Natural killer cell (primary cell): ENCODE measurements at regions not wholly inside any gene's neighbourhood (a gene's known extent, or its start where the extent isn't known, plus 50 kb on each side); places are given as distances from the start of the nearest gene placed in this dataset.
"Not testable (repeated sequence)": the region's sequence is repeated elsewhere in the genome, so short reads cannot be mapped to it uniquely, and the experiment has no call there.

ENCODE experiments used
- ATAC-seq, 3 donors: fragments of 150-1000 bp in 2 of 3; fragments of 200-7000 bp in 1 of 3; cut with Tn5 transposase; 1 replicate in 1 of 3; 2 replicates in 2 of 3; pipeline ENCODE4 v1.10.0; 2021; ENCODE audit warnings: mild to moderate bottlenecking in 2 of 3, moderate library complexity in 2 of 3
- DNase-seq, 2 donors: peaks; one replicate each; pipeline versions ENCODE4 v3.0.0 to v3.0.0-alpha.2; 2013 to 2021; ENCODE audit warnings: mixed read lengths in 1 of 2
- H3K27ac ChIP-seq: one replicate; pipeline ENCODE4 v1.5.1; 2013; ENCODE audit warnings: mild to moderate bottlenecking, low read length
- H3K27me3 ChIP-seq: one replicate; pipeline ENCODE4 v1.6.1; 2013; ENCODE audit warnings: low read length; ENCODE audit not compliant: control insufficient read depth, insufficient read depth
- H3K36me3 ChIP-seq: one replicate; pipeline ENCODE4 v1.6.1; 2013; ENCODE audit warnings: low read length; ENCODE audit not compliant: control insufficient read depth, insufficient read depth
- H3K4me1 ChIP-seq: one replicate; pipeline ENCODE4 v1.6.1; 2013; ENCODE audit warnings: low read length; ENCODE audit not compliant: control insufficient read depth, insufficient read depth
- H3K4me3 ChIP-seq: one replicate; pipeline ENCODE4 v1.5.1; 2013; ENCODE audit warnings: low read length
- H3K9me3 ChIP-seq: one replicate; pipeline ENCODE4 v1.6.1; 2013; ENCODE audit warnings: low read length; ENCODE audit not compliant: control insufficient read depth, insufficient read depth
- H3K27ac Mint-ChIP-seq, 2 donors: one replicate each; pipeline ENCODE4 v1.8.0; 2022; ENCODE audit warnings: mild to moderate bottlenecking in 2 of 2, mixed read lengths in 2 of 2, moderate library complexity in 1 of 2
- H3K27me3 Mint-ChIP-seq, 2 donors: one replicate each; pipeline ENCODE4 v1.8.0; 2022; ENCODE audit warnings: low read depth in 2 of 2, mixed read lengths in 2 of 2
- H3K36me3 Mint-ChIP-seq: one replicate; pipeline ENCODE4 v1.8.0; 2022; ENCODE audit warnings: mixed read lengths
- H3K4me1 Mint-ChIP-seq, 2 donors: one replicate each; pipeline ENCODE4 v1.8.0; 2022; ENCODE audit warnings: mixed read lengths in 2 of 2
- H3K4me3 Mint-ChIP-seq: one replicate; pipeline ENCODE4 v1.8.0; 2022; ENCODE audit warnings: mild to moderate bottlenecking, moderate library complexity, mixed read lengths
- H3K9me3 Mint-ChIP-seq, 2 donors: one replicate each; pipeline ENCODE4 v1.8.0; 2022; ENCODE audit warnings: mixed read lengths in 2 of 2
- WGBS: methylation state at CpG from one replicate; pipeline ENCODE4 v1.1.7; 2013; ENCODE audit warnings: missing lambda C conversion rate; ENCODE audit not compliant: insufficient coverage; 5-methylcytosine and 5-hydroxymethylcytosine counted together
- intact Hi-C: fragments of 100-400 bp; cut with micrococcal nuclease; formaldehyde crosslinking; loops from one replicate; pipeline ENCODE4 v1.14.2; 2022
- TF ChIP-seq, protein P1 (sequence below): fragments of 200-600 bp; IDR thresholded peaks from one replicate; pipeline ENCODE4 v1.8.0; 2022; ENCODE audit warnings: antibody characterized with exemption

DNA sequence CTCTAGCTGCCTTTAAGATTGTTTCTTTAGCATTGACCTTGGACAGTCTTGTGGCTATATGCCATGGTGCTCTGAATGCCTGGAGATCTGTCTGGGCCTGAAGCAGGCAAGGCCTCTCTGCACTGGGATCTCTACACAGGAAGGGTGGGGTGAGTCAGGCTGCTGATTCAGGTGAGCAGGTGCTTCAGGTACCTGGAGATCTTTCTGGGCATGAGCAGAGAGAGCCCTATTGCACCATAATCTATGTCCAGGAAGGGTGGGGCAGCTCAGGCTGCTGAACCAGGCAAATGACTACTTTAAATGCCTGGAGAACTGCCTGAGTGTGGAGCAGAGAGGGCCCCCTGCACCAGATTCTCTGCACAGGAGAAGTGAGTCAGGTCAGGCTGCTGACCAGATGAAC lies 94.5 kb downstream of the TPBG start:
- intact Hi-C loops = no loop called here
- Mint-ChIP-seq H3K4me1 (no peaks in the 10 kb centered on the region), H3K27ac (no peak overlapping the region), H3K27me3 (no peaks in the 10 kb centered on the region), H3K9me3 (peaks cover 14 to 16% of the 10 kb centered on the region in 2 donors), H3K36me3 (peaks cover 12% of the 10 kb centered on the region), H3K4me3 (no peak overlapping the region)
- Histone ChIP-seq H3K27me3 (no peaks in the 10 kb centered on the region), H3K36me3 (no peaks in the 10 kb centered on the region), H3K27ac (no peak overlapping the region), H3K4me3 (no peak overlapping the region), H3K9me3 (peaks cover 8% of the 10 kb centered on the region), H3K4me1 (no peaks in the 10 kb centered on the region)
- DNase-seq (no peak), ATAC-seq (no peak)
- TF ChIP-seq, protein P1, sequence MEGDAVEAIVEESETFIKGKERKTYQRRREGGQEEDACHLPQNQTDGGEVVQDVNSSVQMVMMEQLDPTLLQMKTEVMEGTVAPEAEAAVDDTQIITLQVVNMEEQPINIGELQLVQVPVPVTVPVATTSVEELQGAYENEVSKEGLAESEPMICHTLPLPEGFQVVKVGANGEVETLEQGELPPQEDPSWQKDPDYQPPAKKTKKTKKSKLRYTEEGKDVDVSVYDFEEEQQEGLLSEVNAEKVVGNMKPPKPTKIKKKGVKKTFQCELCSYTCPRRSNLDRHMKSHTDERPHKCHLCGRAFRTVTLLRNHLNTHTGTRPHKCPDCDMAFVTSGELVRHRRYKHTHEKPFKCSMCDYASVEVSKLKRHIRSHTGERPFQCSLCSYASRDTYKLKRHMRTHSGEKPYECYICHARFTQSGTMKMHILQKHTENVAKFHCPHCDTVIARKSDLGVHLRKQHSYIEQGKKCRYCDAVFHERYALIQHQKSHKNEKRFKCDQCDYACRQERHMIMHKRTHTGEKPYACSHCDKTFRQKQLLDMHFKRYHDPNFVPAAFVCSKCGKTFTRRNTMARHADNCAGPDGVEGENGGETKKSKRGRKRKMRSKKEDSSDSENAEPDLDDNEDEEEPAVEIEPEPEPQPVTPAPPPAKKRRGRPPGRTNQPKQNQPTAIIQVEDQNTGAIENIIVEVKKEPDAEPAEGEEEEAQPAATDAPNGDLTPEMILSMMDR = no peak

DNA sequence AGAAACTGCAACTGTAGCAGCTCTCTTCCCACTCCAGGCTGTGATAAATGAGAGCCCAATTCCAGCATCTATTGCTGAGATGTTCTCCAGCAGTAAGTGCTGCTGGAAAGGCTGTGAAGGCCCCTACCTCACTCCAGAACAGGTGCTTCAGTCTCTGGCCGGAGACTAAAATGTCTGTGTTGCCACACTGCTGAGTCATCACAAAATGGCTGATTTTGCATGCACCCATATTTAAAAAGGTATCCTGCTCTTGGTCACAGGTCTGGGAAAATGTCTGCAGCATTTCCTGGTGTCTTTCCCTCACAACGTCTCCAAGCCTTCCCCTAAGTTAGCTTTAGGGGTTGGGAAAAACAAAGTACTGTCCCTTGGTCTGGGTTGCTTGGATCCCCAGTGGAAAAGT lies 95.1 kb downstream of the TPBG start:
- H3K4me1 Mint-ChIP-seq = no peaks in the 10 kb centered on the region
- WGBS = 63% methylated on average over 2 of the region's 2 CpGs
- no peaks in the 10 kb centered on the region for H3K36me3 ChIP-seq
- intact Hi-C loops = no loop called here
- H3K27ac ChIP-seq = no peak overlapping the region
- no peaks in the 10 kb centered on the region for H3K4me1 ChIP-seq
- DNase-seq = no peak
- no peaks in the 10 kb centered on the region for H3K27me3 ChIP-seq
- no peaks in the 10 kb centered on the region for H3K27me3 Mint-ChIP-seq
- no peak for ATAC-seq
- H3K36me3 Mint-ChIP-seq = peaks cover 12% of the 10 kb centered on the region
- TF ChIP-seq, protein P1 = no peak
- H3K4me3 ChIP-seq = no peak overlapping the region
- H3K9me3 ChIP-seq = peaks cover 8% of the 10 kb centered on the region
- no peak overlapping the region for H3K4me3 Mint-ChIP-seq
- no peak overlapping the region for H3K27ac Mint-ChIP-seq
- H3K9me3 Mint-ChIP-seq = peaks cover 14 to 16% of the 10 kb centered on the region in 2 donors

DNA sequence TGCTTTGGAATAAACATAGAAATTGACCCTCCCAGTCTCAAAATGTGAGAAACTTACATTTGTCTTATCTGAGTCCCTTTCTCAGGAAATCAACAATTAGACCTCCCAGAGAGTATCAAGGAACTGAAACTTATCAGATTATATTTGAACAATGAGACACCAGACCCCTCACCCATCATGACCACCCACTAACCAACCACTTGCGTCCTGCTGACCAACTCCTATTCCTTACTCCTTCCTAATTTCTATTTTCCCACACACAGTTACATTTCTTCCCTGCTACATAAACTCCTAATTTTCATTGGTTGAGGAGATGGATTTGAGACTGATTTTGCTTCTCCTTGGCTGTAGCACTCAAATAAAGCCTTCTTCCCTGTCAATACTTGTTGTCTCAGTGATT lies 97.9 kb downstream of the TPBG start:
- ATAC-seq (no peak), DNase-seq (no peak)
- Histone ChIP-seq H3K36me3 (no peaks in the 10 kb centered on the region), H3K27ac (no peak overlapping the region), H3K9me3 (peaks cover 8% of the 10 kb centered on the region), H3K27me3 (no peaks in the 10 kb centered on the region), H3K4me1 (no peaks in the 10 kb centered on the region), H3K4me3 (no peak overlapping the region)
- no peaks in the 10 kb centered on the region for H3K27me3 Mint-ChIP-seq
- no peak overlapping the region for H3K27ac Mint-ChIP-seq
- H3K9me3 Mint-ChIP-seq = peaks cover 4 to 12% of the 10 kb centered on the region in 2 donors
- intact Hi-C loops = no loop called here
- peaks cover 12% of the 10 kb centered on the region for H3K36me3 Mint-ChIP-seq
- H3K4me1 Mint-ChIP-seq = no peaks in the 10 kb centered on the region
- TF ChIP-seq, protein P1 = no peak
- 89% methylated on average over 1 of the region's 1 CpG for WGBS
- no peak overlapping the region for H3K4me3 Mint-ChIP-seq

DNA sequence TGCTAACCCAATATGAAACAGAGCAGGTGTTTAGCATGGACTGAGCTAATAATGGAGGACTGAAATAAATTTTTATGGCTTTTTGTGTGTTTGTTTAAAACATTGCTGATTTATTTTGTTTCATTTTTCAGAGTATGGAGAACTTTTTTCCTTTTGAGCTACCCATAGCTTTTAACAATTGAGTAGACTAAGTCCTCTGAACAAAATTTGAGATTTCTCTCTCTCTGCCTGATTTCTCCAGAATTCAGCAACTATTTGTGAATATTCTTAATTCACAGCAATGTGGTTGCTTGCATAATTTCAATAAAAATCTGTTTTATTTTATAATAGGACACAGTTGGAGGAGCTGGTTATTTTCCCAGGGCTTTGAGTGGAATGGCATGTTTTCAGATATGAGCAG lies 103.7 kb downstream of the TPBG start:
- H3K9me3 ChIP-seq = peaks cover 3% of the 10 kb centered on the region
- intact Hi-C loops = no loop called here
- H3K4me3 ChIP-seq = no peak overlapping the region
- no peak for DNase-seq
- no peaks in the 10 kb centered on the region for H3K4me1 ChIP-seq
- Mint-ChIP-seq H3K27ac (no peak overlapping the region), H3K36me3 (no peaks in the 10 kb centered on the region), H3K27me3 (no peaks in the 10 kb centered on the region), H3K9me3 (peaks cover 5 to 7% of the 10 kb centered on the region in 2 donors), H3K4me1 (no peaks in the 10 kb centered on the region), H3K4me3 (no peak overlapping the region)
- no peaks in the 10 kb centered on the region for H3K27me3 ChIP-seq
- no peaks in the 10 kb centered on the region for H3K36me3 ChIP-seq
- no peak for ATAC-seq
- TF ChIP-seq, protein P1 = no peak
- H3K27ac ChIP-seq = no peak overlapping the region

DNA sequence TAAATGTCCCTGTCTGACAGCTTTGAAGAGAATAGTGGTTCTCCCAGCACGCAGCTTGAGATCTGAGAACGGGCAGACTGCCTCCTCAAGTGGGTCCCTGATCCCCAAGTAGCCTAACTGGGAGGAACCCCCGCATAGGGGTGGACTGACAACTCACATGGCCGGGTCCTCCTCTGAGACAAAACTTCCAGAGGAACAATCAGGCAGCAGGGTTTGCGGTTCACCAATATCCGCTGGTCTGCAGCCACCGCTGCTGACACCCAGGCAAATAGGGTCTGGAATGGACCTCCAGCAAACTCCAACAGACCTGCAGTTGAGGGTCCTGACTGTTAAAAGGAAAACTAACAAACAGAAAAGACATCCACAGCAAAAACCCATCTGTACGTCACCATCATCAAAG lies 106.5 kb downstream of the TPBG start:
- ATAC-seq, H3K9me3 ChIP-seq, H3K4me3 Mint-ChIP-seq, H3K9me3 Mint-ChIP-seq, H3K36me3 Mint-ChIP-seq, H3K27me3 ChIP-seq, H3K36me3 ChIP-seq, H3K4me1 Mint-ChIP-seq, intact Hi-C loops, H3K27me3 Mint-ChIP-seq, H3K27ac ChIP-seq, H3K27ac Mint-ChIP-seq, H3K4me1 ChIP-seq, H3K4me3 ChIP-seq, DNase-seq: not testable (repeated sequence)
- 95% methylated on average over 8 of the region's 8 CpGs for WGBS

DNA sequence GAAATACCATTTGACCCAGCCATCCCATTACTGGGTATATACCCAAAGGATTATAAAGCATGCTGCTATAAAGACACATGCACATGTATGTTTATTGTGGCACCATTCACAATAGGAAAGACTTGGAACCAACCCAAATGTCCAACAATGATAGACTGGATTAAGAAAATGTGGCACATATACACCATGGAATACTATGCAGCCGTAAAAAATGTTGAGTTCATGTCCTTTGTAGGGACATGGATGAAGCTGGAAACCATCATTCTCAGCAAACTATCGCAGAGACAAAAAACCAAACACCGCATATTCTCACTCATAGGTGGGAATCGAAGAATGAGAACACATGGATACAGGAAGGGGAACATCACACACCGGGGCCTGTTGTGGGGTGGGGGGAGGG lies 111.5 kb downstream of the TPBG start:
- H3K36me3 ChIP-seq, H3K4me3 Mint-ChIP-seq, DNase-seq, H3K9me3 Mint-ChIP-seq, H3K27ac ChIP-seq, H3K4me1 ChIP-seq, H3K36me3 Mint-ChIP-seq, intact Hi-C loops, H3K4me1 Mint-ChIP-seq, H3K27me3 ChIP-seq, H3K9me3 ChIP-seq, H3K4me3 ChIP-seq, H3K27ac Mint-ChIP-seq, H3K27me3 Mint-ChIP-seq, ATAC-seq: not testable (repeated sequence)
- 50% methylated on average over 1 of the region's 5 CpGs for WGBS
